Liver (tissue), 7 donors: ENCODE measurements at regions not wholly inside any gene's neighbourhood (a gene's known extent, or its start where the extent isn't known, plus 50 kb on each side); places are given as distances from the start of the nearest gene placed in this dataset.

ENCODE experiments used
- DNase-seq: peaks from one replicate; pipeline ENCODE4 v3.0.0-alpha.2; 2017; ENCODE audit warnings: low spot score
- H3K27ac ChIP-seq, 2 donors: one replicate each; pipeline ENCODE4 v1.7.0; 2013; ENCODE audit warnings: inconsistent platforms in 2 of 2, low read length in 2 of 2, control low read depth in 1 of 2, low read depth in 1 of 2, mild to moderate bottlenecking in 1 of 2
- H3K27me3 ChIP-seq, 4 donors: one replicate each; pipeline versions ENCODE4 v1.6.1 to v1.7.0; 2013; ENCODE audit warnings: low read length in 3 of 4, inconsistent platforms in 1 of 4, mild to moderate bottlenecking in 1 of 4, moderate library complexity in 1 of 4; ENCODE audit not compliant: control insufficient read depth in 4 of 4, insufficient read depth in 4 of 4
- H3K36me3 ChIP-seq, 4 donors: one replicate each; pipeline versions ENCODE4 v1.6.1 to v1.7.0; 2013; ENCODE audit warnings: low read length in 3 of 4, mild to moderate bottlenecking in 3 of 4, low read depth in 1 of 4, moderate library complexity in 1 of 4; ENCODE audit not compliant: control insufficient read depth in 4 of 4, insufficient read depth in 3 of 4
- H3K4me1 ChIP-seq, 4 donors: one replicate each; pipeline versions ENCODE4 v1.6.1 to v1.7.0; 2013; ENCODE audit warnings: low read length in 3 of 4, mild to moderate bottlenecking in 3 of 4, moderate library complexity in 1 of 4; ENCODE audit not compliant: control insufficient read depth in 4 of 4, insufficient read depth in 4 of 4
- H3K4me3 ChIP-seq, 3 donors: one replicate each; pipeline versions ENCODE4 v1.6.1 to v1.7.0; 2013; ENCODE audit warnings: low read length in 3 of 3, control low read depth in 1 of 3, low read depth in 1 of 3, mild to moderate bottlenecking in 1 of 3
- H3K9ac ChIP-seq, 2 donors: one replicate each; pipeline ENCODE4 v1.7.0; 2013; ENCODE audit warnings: low read length in 2 of 2, mild to moderate bottlenecking in 2 of 2, moderate library complexity in 2 of 2, control low read depth in 1 of 2, low read depth in 1 of 2
- H3K9me3 ChIP-seq, 4 donors: one replicate each; pipeline versions ENCODE4 v1.6.1 to v1.7.0; 2013; ENCODE audit warnings: low read length in 3 of 4; ENCODE audit not compliant: control insufficient read depth in 4 of 4
- EGR1 ChIP-seq, 2 donors: IDR thresholded peaks; 2 replicates each; pipeline ENCODE4 v1.6.1; 2016 to 2018; ENCODE audit warnings: antibody characterized with exemption in 2 of 2, low read depth in 2 of 2
- FOXA1 ChIP-seq: IDR thresholded peaks from 2 replicates; pipeline ENCODE4 v1.6.1; 2016; ENCODE audit warnings: antibody characterized with exemption
- FOXA2 ChIP-seq: IDR thresholded peaks from 2 replicates; pipeline ENCODE4 v1.6.1; 2016; ENCODE audit warnings: antibody characterized with exemption
- GABPA ChIP-seq, 2 donors: IDR thresholded peaks in 1 of 2; conservative IDR thresholded peaks in 1 of 2; 2 replicates each; pipeline ENCODE4 v1.6.1; 2016; ENCODE audit warnings: antibody characterized with exemption in 2 of 2, mild to moderate bottlenecking in 1 of 2, moderate library complexity in 1 of 2
- HNF4A ChIP-seq, 2 donors: conservative IDR thresholded peaks; 2 replicates each; pipeline ENCODE4 v1.6.1; 2016; ENCODE audit warnings: antibody characterized with exemption in 2 of 2, mild to moderate bottlenecking in 2 of 2
- HNF4G ChIP-seq: IDR thresholded peaks from 2 replicates; pipeline ENCODE4 v1.6.1; 2016; ENCODE audit warnings: antibody characterized with exemption
- JUND ChIP-seq, 2 donors: IDR thresholded peaks; 2 replicates each; pipeline ENCODE4 v1.6.1; 2016; ENCODE audit warnings: antibody characterized with exemption in 2 of 2
- NR2F2 ChIP-seq: IDR thresholded peaks from 2 replicates; pipeline ENCODE4 v1.6.1; 2016; ENCODE audit warnings: antibody characterized with exemption
- RAD21 ChIP-seq, 2 donors: IDR thresholded peaks; 2 replicates each; pipeline ENCODE4 v1.6.1; 2016; ENCODE audit warnings: antibody characterized with exemption in 2 of 2, mild to moderate bottlenecking in 2 of 2
- RXRA ChIP-seq, 2 donors: IDR thresholded peaks; 2 replicates each; pipeline ENCODE4 v1.6.1; 2017 to 2018; ENCODE audit warnings: antibody characterized with exemption in 2 of 2, mild to moderate bottlenecking in 1 of 2
- SP1 ChIP-seq: IDR thresholded peaks from 2 replicates; pipeline ENCODE4 v1.6.1; 2018; ENCODE audit warnings: antibody characterized with exemption, mild to moderate bottlenecking
- TAF1 ChIP-seq: conservative IDR thresholded peaks from 2 replicates; pipeline ENCODE4 v1.6.1; 2016; ENCODE audit warnings: antibody characterized with exemption, mild to moderate bottlenecking
- YY1 ChIP-seq: IDR thresholded peaks from 2 replicates; pipeline ENCODE4 v1.6.1; 2016; ENCODE audit warnings: antibody characterized with exemption, mild to moderate bottlenecking
- WGBS: extraction: QIAGEN DNeasy Blood & Tissue Kit; methylation state at CpG from one replicate; pipeline ENCODE4 v1.1.7; 2013; 5-methylcytosine and 5-hydroxymethylcytosine counted together
- TF ChIP-seq, protein P1 (sequence below): IDR thresholded peaks from 2 replicates; pipeline ENCODE4 v1.6.1; 2016; ENCODE audit warnings: antibody characterized with exemption
- TF ChIP-seq, protein P2 (sequence below): IDR thresholded peaks from 2 replicates; pipeline ENCODE4 v1.6.1; 2016; ENCODE audit warnings: antibody characterized with exemption
- TF ChIP-seq, protein P3 (sequence below): IDR thresholded peaks from 2 replicates; pipeline ENCODE4 v1.6.1; 2016; ENCODE audit warnings: antibody characterized with exemption, mild to moderate bottlenecking
- TF ChIP-seq, protein P4 (sequence below): IDR thresholded peaks from 2 replicates; pipeline ENCODE4 v1.6.1; 2016; ENCODE audit warnings: antibody characterized with exemption
- donor health status: healthy.
- donor health status: healthy.
- donor health status: healthy.
- donor health status: healthy.

DNA sequence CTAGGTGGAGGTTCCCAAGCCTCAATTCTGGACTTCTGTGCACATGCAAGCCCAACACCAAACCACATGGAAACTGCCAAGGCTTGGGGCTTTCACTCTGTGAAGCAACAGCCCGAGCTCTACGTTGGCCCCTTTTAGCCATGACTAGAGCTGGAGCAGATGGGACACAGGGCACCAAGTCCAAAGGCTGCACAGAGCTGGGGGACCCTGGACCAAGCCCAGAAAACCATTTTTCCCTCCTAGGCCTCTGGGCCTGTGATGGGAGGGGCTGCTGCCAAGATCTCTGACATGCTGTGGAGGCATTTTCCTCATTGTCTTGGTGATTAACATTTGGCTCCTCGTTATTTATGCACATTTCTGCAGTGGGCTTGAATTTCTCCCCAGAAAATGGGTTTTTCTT lies 258.7 kb upstream of the ACTRT1 start:
- H3K4me3 ChIP-seq, result no peak overlapping the region
- WGBS, result 62% methylated on average over 3 of the region's 3 CpGs

DNA sequence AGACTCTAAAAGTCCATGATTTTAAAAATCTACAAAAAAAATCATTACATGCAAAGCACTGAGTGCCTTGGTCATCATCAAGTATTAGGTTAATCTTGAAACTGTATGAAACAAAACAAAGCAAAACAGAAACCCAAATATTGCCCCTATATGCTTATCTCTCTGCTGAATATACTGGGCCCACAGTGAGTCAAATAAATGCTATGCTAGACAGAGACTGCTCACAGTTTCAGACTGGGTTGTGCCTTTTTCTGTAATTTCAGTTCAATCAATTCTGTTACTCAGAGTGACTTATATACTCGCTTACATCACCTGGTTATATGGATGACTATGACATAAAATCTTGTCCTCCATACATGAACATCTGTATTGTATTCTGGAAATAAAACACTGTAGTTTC lies 257.1 kb upstream of the ACTRT1 start:
- no peak overlapping the region for H3K27ac ChIP-seq
- peaks cover 0 to 3% (median 0%) of the 10 kb centered on the region in 4 donors for H3K27me3 ChIP-seq
- H3K9ac ChIP-seq, result no peak overlapping the region
- 85% methylated on average over 1 of the region's 1 CpG for WGBS
- DNase-seq, result no peak
- no peaks in the 10 kb centered on the region for H3K4me1 ChIP-seq
- H3K4me3 ChIP-seq, result no peak overlapping the region
- H3K36me3 ChIP-seq, result no peaks in the 10 kb centered on the region
- no peaks in the 10 kb centered on the region for H3K9me3 ChIP-seq
- TF ChIP-seq EGR1 (IDR thresholded peaks at IDR 0.05; ENCODE audit: low read depth in 2 of 2) (no peak), NR2F2 (no peak), TAF1 (no peak), RAD21 (IDR thresholded peaks at IDR 0.05) (no peak), JUND (IDR thresholded peaks at IDR 0.05) (no peak), FOXA1 (no peak), YY1 (no peak), SP1 (no peak), GABPA (IDR thresholded peaks at IDR 0.05 in 1 of 2, conservative IDR thresholded peaks at IDR 0.05 in 1 of 2) (no peak), FOXA2 (no peak), RXRA (IDR thresholded peaks at IDR 0.05) (no peak), HNF4A (conservative IDR thresholded peaks at IDR 0.05) (no peak)
- TF ChIP-seq, protein P1, sequence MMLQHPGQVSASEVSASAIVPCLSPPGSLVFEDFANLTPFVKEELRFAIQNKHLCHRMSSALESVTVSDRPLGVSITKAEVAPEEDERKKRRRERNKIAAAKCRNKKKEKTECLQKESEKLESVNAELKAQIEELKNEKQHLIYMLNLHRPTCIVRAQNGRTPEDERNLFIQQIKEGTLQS, result no peak
- TF ChIP-seq, protein P2, sequence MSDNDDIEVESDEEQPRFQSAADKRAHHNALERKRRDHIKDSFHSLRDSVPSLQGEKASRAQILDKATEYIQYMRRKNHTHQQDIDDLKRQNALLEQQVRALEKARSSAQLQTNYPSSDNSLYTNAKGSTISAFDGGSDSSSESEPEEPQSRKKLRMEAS, result no peak
- TF ChIP-seq, protein P3, sequence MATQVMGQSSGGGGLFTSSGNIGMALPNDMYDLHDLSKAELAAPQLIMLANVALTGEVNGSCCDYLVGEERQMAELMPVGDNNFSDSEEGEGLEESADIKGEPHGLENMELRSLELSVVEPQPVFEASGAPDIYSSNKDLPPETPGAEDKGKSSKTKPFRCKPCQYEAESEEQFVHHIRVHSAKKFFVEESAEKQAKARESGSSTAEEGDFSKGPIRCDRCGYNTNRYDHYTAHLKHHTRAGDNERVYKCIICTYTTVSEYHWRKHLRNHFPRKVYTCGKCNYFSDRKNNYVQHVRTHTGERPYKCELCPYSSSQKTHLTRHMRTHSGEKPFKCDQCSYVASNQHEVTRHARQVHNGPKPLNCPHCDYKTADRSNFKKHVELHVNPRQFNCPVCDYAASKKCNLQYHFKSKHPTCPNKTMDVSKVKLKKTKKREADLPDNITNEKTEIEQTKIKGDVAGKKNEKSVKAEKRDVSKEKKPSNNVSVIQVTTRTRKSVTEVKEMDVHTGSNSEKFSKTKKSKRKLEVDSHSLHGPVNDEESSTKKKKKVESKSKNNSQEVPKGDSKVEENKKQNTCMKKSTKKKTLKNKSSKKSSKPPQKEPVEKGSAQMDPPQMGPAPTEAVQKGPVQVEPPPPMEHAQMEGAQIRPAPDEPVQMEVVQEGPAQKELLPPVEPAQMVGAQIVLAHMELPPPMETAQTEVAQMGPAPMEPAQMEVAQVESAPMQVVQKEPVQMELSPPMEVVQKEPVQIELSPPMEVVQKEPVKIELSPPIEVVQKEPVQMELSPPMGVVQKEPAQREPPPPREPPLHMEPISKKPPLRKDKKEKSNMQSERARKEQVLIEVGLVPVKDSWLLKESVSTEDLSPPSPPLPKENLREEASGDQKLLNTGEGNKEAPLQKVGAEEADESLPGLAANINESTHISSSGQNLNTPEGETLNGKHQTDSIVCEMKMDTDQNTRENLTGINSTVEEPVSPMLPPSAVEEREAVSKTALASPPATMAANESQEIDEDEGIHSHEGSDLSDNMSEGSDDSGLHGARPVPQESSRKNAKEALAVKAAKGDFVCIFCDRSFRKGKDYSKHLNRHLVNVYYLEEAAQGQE, result no peak

More for the DNA sequence above, 258.7 kb upstream of the ACTRT1 start:
- Histone ChIP-seq H3K36me3 (no peaks in the 10 kb centered on the region), H3K9ac (no peak overlapping the region), H3K27ac (no peak overlapping the region), H3K4me1 (no peaks in the 10 kb centered on the region), H3K9me3 (no peaks in the 10 kb centered on the region), H3K27me3 (no peaks in the 10 kb centered on the region)
- TF ChIP-seq RXRA (IDR thresholded peaks at IDR 0.05) (no peak), GABPA (IDR thresholded peaks at IDR 0.05 in 1 of 2, conservative IDR thresholded peaks at IDR 0.05 in 1 of 2) (no peak), TAF1 (no peak), NR2F2 (no peak), HNF4G (no peak), FOXA2 (no peak), RAD21 (IDR thresholded peaks at IDR 0.05) (no peak)
- TF ChIP-seq, protein P4, sequence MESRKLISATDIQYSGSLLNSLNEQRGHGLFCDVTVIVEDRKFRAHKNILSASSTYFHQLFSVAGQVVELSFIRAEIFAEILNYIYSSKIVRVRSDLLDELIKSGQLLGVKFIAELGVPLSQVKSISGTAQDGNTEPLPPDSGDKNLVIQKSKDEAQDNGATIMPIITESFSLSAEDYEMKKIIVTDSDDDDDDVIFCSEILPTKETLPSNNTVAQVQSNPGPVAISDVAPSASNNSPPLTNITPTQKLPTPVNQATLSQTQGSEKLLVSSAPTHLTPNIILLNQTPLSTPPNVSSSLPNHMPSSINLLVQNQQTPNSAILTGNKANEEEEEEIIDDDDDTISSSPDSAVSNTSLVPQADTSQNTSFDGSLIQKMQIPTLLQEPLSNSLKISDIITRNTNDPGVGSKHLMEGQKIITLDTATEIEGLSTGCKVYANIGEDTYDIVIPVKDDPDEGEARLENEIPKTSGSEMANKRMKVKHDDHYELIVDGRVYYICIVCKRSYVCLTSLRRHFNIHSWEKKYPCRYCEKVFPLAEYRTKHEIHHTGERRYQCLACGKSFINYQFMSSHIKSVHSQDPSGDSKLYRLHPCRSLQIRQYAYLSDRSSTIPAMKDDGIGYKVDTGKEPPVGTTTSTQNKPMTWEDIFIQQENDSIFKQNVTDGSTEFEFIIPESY, result no peak
- TF ChIP-seq, protein P3, result no peak
- TF ChIP-seq, protein P2, result no peak
- TF ChIP-seq, protein P1, result no peak
- no peak for DNase-seq
